ENCODE measurements at regions not wholly inside any gene's neighbourhood (a gene's known extent, or its start where the extent isn't known, plus 50 kb on each side); places are given as distances from the start of the nearest gene placed in this dataset.
"Not testable (repeated sequence)": the region's sequence is repeated elsewhere in the genome, so short reads cannot be mapped to it uniquely, and the experiment has no call there.

DNA sequence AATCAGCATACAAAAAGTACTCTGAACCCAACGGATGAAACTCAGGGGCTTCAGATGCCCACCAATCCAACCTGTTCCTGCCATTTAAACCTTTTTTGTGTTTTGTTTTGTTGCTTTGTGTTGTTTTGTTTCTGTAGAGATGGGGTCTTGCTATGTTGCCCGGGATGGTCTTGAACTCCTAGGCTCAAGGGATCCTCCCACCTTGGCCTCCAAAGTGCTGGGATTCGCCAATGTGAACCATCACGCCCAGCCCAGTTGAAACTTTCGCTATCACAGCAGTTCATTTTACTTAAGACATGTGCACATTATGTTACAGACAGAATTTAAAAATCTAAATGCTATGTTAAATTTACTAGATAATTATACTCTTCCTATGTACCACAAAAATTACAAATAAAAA, 101.6 kb downstream of the SKIDA1 start:
- ChIA-PET POLR2A (no interaction called here), CTCF (no interaction called here)
- DNase-seq (ENCODE audit: extremely low spot score), result no peak
- TF ChIP-seq, protein P1, sequence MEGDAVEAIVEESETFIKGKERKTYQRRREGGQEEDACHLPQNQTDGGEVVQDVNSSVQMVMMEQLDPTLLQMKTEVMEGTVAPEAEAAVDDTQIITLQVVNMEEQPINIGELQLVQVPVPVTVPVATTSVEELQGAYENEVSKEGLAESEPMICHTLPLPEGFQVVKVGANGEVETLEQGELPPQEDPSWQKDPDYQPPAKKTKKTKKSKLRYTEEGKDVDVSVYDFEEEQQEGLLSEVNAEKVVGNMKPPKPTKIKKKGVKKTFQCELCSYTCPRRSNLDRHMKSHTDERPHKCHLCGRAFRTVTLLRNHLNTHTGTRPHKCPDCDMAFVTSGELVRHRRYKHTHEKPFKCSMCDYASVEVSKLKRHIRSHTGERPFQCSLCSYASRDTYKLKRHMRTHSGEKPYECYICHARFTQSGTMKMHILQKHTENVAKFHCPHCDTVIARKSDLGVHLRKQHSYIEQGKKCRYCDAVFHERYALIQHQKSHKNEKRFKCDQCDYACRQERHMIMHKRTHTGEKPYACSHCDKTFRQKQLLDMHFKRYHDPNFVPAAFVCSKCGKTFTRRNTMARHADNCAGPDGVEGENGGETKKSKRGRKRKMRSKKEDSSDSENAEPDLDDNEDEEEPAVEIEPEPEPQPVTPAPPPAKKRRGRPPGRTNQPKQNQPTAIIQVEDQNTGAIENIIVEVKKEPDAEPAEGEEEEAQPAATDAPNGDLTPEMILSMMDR (IDR thresholded peaks at IDR 0.05; ENCODE audit: control extremely low read depth, extremely low read depth, low read depth, missing control alignments), result no peak

GRCh38 chr10:21423338-21423737, 102.1 kb downstream of the SKIDA1 start:
- DNase-seq (ENCODE audit: extremely low spot score), result no peak
- CTCF ChIA-PET, result no interaction called here
- POLR2A ChIA-PET, result no interaction called here
- TF ChIP-seq, protein P1 (IDR thresholded peaks at IDR 0.05; ENCODE audit: control extremely low read depth, extremely low read depth, low read depth, missing control alignments), result no peak

GRCh38 chr10:21421794-21422193, 103.7 kb downstream of the SKIDA1 start:
- CTCF ChIA-PET, result interaction anchor here (1.5 kb wide), 1 partner anchor 13 kb away, joined by 4 read pairs; no protein-coding TSS in a partner anchor
- POLR2A ChIA-PET, result no interaction called here
- TF ChIP-seq, protein P1 (IDR thresholded peaks at IDR 0.05; ENCODE audit: control extremely low read depth, extremely low read depth, low read depth, missing control alignments), result no peak
- no peak for DNase-seq (ENCODE audit: extremely low spot score)

- CTCF ChIA-PET, result no interaction called here
- TF ChIP-seq, protein P1 (IDR thresholded peaks at IDR 0.05; ENCODE audit: control extremely low read depth, extremely low read depth, low read depth, missing control alignments), result no peak
- POLR2A ChIA-PET, result no interaction called here
- no peak for DNase-seq (ENCODE audit: extremely low spot score)
These were observed 104.5 kb downstream of the SKIDA1 start for GRCh38 chr10:21421016-21421415.

DNA sequence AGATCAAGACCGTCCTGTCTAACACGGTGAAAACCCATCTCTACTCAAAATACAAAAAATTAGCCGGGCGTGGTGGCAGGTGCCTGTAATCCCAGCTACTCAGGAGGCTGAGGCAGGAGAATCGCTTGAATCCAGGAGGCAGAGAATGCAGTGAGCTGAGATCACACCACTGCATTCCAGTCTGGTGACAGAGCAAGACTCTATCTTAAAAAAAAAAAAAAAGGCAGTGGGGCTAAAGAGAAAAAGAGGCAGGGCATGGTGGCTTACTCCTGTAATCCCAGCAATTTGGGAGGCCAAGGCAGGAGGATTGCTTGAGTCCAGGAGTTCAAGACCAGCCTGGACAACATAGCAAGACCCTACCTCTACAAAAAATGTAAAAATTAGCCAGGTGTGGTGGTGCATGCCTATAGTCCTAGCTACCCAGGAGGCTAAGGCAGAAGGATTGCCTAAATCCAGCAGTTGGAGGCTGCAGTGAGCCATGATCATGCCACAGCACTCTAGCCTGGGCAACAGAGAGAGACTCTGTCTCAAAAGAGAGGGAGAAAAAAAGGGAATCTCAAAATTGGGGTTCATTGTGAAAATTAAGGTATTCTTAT, 106.4 kb downstream of the SKIDA1 start:
- POLR2A ChIA-PET; CTCF ChIA-PET; DNase-seq (ENCODE audit: extremely low spot score): not testable (repeated sequence)

- TF ChIP-seq, protein P1 (IDR thresholded peaks at IDR 0.05; ENCODE audit: control extremely low read depth, extremely low read depth, low read depth, missing control alignments), result no peak
- CTCF ChIA-PET, result no interaction called here
- no peak for DNase-seq (ENCODE audit: extremely low spot score)
- POLR2A ChIA-PET, result no interaction called here
These were observed 108.2 kb downstream of the SKIDA1 start for GRCh38 chr10:21417172-21417712.

GRCh38 chr10:21413680-21414079, 111.8 kb downstream of the SKIDA1 start:
- ChIA-PET POLR2A (no interaction called here), CTCF (no interaction called here)
- no peak for DNase-seq (ENCODE audit: extremely low spot score)
- TF ChIP-seq, protein P1 (IDR thresholded peaks at IDR 0.05; ENCODE audit: control extremely low read depth, extremely low read depth, low read depth, missing control alignments), result no peak

All from GM10248 (cell line).